Gastrocnemius medialis (tissue), 4 donors: ENCODE measurements at regions not wholly inside any gene's neighbourhood (a gene's known extent, or its start where the extent isn't known, plus 50 kb on each side); places are given as distances from the start of the nearest gene placed in this dataset.

ENCODE experiments used
- POLR2A ChIP-seq, 2 donors: fragments of 450-650 bp; IDR thresholded peaks; one replicate each; pipeline ENCODE4 v1.6.1; 2017; ENCODE audit warnings: antibody characterized with exemption in 2 of 2, mild to moderate bottlenecking in 2 of 2, moderate library complexity in 2 of 2
- TF ChIP-seq, protein P1 (sequence below), 5 experiments: fragments of 450-650 bp in 3 of 5; fragments of 200-600 bp in 2 of 5; sonication (generic) in 2 of 5; IDR thresholded peaks in 4 of 5; conservative IDR thresholded peaks in 1 of 5; 1 replicate in 4 of 5; 2 replicates in 1 of 5; pipeline ENCODE4 v1.5.1; 2016 to 2019; ENCODE audit warnings: antibody characterized with exemption in 5 of 5, mild to moderate bottlenecking in 3 of 5, moderate library complexity in 3 of 5

GRCh38 chr2:188713961-188714360 is 260.2 kb upstream of the COL3A1 start:
- no peak for TF ChIP-seq POLR2A (IDR thresholded peaks at IDR 0.05)
- TF ChIP-seq, protein P1, sequence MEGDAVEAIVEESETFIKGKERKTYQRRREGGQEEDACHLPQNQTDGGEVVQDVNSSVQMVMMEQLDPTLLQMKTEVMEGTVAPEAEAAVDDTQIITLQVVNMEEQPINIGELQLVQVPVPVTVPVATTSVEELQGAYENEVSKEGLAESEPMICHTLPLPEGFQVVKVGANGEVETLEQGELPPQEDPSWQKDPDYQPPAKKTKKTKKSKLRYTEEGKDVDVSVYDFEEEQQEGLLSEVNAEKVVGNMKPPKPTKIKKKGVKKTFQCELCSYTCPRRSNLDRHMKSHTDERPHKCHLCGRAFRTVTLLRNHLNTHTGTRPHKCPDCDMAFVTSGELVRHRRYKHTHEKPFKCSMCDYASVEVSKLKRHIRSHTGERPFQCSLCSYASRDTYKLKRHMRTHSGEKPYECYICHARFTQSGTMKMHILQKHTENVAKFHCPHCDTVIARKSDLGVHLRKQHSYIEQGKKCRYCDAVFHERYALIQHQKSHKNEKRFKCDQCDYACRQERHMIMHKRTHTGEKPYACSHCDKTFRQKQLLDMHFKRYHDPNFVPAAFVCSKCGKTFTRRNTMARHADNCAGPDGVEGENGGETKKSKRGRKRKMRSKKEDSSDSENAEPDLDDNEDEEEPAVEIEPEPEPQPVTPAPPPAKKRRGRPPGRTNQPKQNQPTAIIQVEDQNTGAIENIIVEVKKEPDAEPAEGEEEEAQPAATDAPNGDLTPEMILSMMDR (IDR thresholded peaks at IDR 0.05 in 4 of 5, conservative IDR thresholded peaks at IDR 0.05 in 1 of 5) = no peak
